Nephron (organoid): ENCODE measurements at regions not wholly inside any gene's neighbourhood (a gene's known extent, or its start where the extent isn't known, plus 50 kb on each side); places are given as distances from the start of the nearest gene placed in this dataset.
"Not testable (repeated sequence)": the region's sequence is repeated elsewhere in the genome, so short reads cannot be mapped to it uniquely, and the experiment has no call there.

Experiments used
- H3K27ac Mint-ChIP-seq, 3 experiments: 2 replicates each; pipeline ENCODE4 v1.8.0; 2020; ENCODE audit warnings: mixed read lengths in 3 of 3, mild to moderate bottlenecking in 2 of 3, moderate library complexity in 1 of 3
- H3K27me3 Mint-ChIP-seq: 2 replicates; pipeline ENCODE4 v1.8.0; 2021; ENCODE audit warnings: low read depth, mild to moderate bottlenecking, moderate library complexity, mixed read lengths
- H3K36me3 Mint-ChIP-seq: 2 replicates; pipeline ENCODE4 v1.8.0; 2020; ENCODE audit warnings: low read depth, mixed read lengths
- H3K4me1 Mint-ChIP-seq: 2 replicates; pipeline ENCODE4 v1.8.0; 2020; ENCODE audit warnings: mixed read lengths
- H3K4me3 Mint-ChIP-seq, 3 experiments: 2 replicates each; pipeline ENCODE4 v1.8.0; 2020; ENCODE audit warnings: mild to moderate bottlenecking in 3 of 3, mixed read lengths in 3 of 3, moderate library complexity in 2 of 3
- H3K9me3 Mint-ChIP-seq: 2 replicates; pipeline ENCODE4 v1.8.0; 2020; ENCODE audit warnings: mixed read lengths
- CTCF ChIP-seq, 3 experiments: fragments of 200-600 bp; sonication (generic); IDR thresholded peaks; one replicate each; pipeline ENCODE4 v1.5.0; 2021; ENCODE audit warnings: antibody characterized with exemption in 3 of 3; ENCODE audit not compliant: unreplicated experiment in 3 of 3

GRCh38 chr11:122002926-122003325, 113.1 kb downstream of the BLID start:
- Mint-ChIP-seq H3K36me3 (no peaks in the 10 kb centered on the region), H3K4me1 (peaks cover 35% of the 10 kb centered on the region), H3K27me3 (peaks cover 3% of the 10 kb centered on the region), H3K4me3 (no peak overlapping the region), H3K9me3 (peaks cover 8% of the 10 kb centered on the region), H3K27ac (no peak overlapping the region)
- no peak for TF ChIP-seq CTCF (IDR thresholded peaks at IDR 0.05; ENCODE audit: unreplicated experiment in 3 of 3)

DNA sequence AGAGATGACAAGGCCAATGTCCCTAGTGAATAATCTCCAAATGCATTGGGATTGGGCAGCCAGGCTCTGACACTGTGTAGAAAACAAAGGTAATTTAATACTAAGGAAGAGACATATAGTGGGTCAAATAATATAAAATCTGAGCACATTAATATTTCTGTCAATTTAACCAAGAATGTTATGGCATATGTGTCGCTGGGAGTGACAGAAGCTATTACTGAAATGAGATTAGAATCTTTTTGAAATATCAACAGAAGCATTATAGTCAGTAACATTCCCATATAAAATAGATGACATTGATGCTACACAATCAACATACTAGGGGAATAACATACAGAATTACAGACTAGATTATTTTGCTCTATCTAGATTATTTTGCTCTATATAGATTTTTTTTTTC, 114.0 kb downstream of the BLID start:
- Mint-ChIP-seq H3K4me1 (peaks cover 26% of the 10 kb centered on the region), H3K27me3 (peaks cover 3% of the 10 kb centered on the region), H3K36me3 (no peaks in the 10 kb centered on the region), H3K4me3 (no peak overlapping the region), H3K27ac (no peak overlapping the region), H3K9me3 (peaks cover 8% of the 10 kb centered on the region)
- no peak for TF ChIP-seq CTCF (IDR thresholded peaks at IDR 0.05; ENCODE audit: unreplicated experiment in 3 of 3)

DNA sequence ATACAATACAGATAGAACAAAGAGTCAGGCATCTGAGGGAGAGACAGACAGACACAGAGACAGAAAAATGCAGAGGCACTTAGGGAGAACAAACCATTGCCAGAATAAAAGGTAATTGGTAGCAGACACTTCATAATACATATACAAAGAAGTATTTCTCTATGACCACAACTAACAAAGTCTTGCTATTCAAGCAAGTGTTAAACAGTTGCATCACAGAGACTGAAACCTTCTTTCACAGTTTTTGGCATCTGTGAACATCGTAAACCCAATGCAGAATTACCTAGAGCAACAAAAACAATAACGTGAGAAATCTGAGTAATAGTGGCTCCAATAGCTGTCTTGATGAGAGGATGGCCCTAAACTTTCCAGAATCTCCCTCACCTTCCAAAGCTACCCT, 116.4 kb downstream of the BLID start:
- Mint-ChIP-seq H3K27ac (no peak overlapping the region), H3K4me3 (no peak overlapping the region)

GRCh38 chr11:121996574-121996973, 119.4 kb downstream of the BLID start:
- Mint-ChIP-seq H3K27ac (no peak overlapping the region), H3K4me1 (peaks cover 14% of the 10 kb centered on the region), H3K9me3 (peaks cover 12% of the 10 kb centered on the region), H3K4me3 (no peak overlapping the region), H3K36me3 (peaks cover 4% of the 10 kb centered on the region), H3K27me3 (no peaks in the 10 kb centered on the region)
- no peak for TF ChIP-seq CTCF (IDR thresholded peaks at IDR 0.05; ENCODE audit: unreplicated experiment in 3 of 3)

More for the DNA sequence above, 116.4 kb downstream of the BLID start:
- no peak for TF ChIP-seq CTCF (IDR thresholded peaks at IDR 0.05; ENCODE audit: unreplicated experiment in 3 of 3)
- Mint-ChIP-seq H3K27me3 (peaks cover 3% of the 10 kb centered on the region), H3K4me1 (peaks cover 23% of the 10 kb centered on the region), H3K9me3 (peaks cover 9% of the 10 kb centered on the region), H3K36me3 (no peaks in the 10 kb centered on the region)

DNA sequence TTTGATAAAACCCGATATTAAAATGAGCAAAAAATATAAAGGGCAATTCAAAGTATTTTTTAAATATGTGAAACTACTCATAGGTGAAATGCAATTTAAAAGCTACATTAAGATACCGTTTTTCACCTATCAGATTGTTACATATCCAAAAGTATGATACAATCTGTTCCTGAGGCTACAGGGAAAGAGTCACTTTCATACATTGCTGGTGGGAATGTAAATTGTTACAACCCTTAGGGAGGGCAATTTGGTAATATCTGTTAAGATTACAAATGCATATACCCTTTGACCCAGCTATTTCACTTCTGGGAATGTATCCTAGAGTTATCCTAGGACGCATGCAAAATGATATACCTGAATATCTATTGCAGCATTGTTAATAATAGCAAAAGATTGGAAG, 132.1 kb downstream of the BLID start:
- no peaks in the 10 kb centered on the region for H3K36me3 Mint-ChIP-seq
- H3K4me3 Mint-ChIP-seq = no peak overlapping the region
- H3K27me3 Mint-ChIP-seq = no peaks in the 10 kb centered on the region
- H3K9me3 Mint-ChIP-seq = peaks cover 3% of the 10 kb centered on the region
- no peaks in the 10 kb centered on the region for H3K4me1 Mint-ChIP-seq
- TF ChIP-seq CTCF (IDR thresholded peaks at IDR 0.05; ENCODE audit: unreplicated experiment in 3 of 3) = no peak
- no peak overlapping the region for H3K27ac Mint-ChIP-seq

DNA sequence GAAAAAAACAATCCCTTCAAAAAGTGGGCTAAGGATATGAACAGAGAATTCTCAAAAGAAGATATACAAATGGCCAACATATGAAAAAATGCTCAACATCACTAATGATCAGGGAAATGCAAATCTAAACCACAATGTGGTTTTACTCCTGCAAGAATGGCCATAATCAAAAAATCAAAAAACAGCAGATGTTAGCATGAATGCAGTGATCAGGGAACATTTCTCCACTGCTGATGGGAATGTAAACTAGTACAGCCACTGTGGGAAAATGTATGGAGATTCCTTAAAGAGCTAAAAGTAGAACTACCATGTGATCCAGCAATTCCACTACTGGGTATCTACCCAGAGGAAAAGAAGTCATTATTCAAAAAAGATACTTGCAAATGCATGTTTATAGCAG, 138.1 kb downstream of the BLID start:
- peaks cover 42% of the 10 kb centered on the region for H3K9me3 Mint-ChIP-seq
- H3K4me1 Mint-ChIP-seq, H3K36me3 Mint-ChIP-seq, H3K4me3 Mint-ChIP-seq, H3K27me3 Mint-ChIP-seq, H3K27ac Mint-ChIP-seq: not testable (repeated sequence)
